ENCODE measurements at regions not wholly inside any gene's neighbourhood (a gene's known extent, or its start where the extent isn't known, plus 50 kb on each side); places are given as distances from the start of the nearest gene placed in this dataset.
"Not testable (repeated sequence)": the region's sequence is repeated elsewhere in the genome, so short reads cannot be mapped to it uniquely, and the experiment has no call there.

- DNase-seq (ENCODE audit: low read depth) = no peak
- TF ChIP-seq CTCF (conservative IDR thresholded peaks at IDR 0.05; ENCODE audit: low read depth, low read length) = no peak
- no peak overlapping the region for H3K4me3 ChIP-seq (ENCODE audit: low read depth, low read length)
These were observed 65.3 kb upstream of the DCLK2 start for GRCh38 chr4:150012851-150013360.

- H3K4me3 ChIP-seq (ENCODE audit: low read depth, low read length); DNase-seq (ENCODE audit: low read depth): not testable (repeated sequence)
These were observed 62.3 kb upstream of the DCLK2 start for GRCh38 chr4:150015910-150016309.

GRCh38 chr4:150016621-150017020, 61.6 kb upstream of the DCLK2 start:
- not testable (repeated sequence) for H3K4me3 ChIP-seq (ENCODE audit: low read depth, low read length); DNase-seq (ENCODE audit: low read depth)

- no peak overlapping the region for H3K4me3 ChIP-seq (ENCODE audit: low read depth, low read length)
- no peak for DNase-seq (ENCODE audit: low read depth)
- no peak for TF ChIP-seq CTCF (conservative IDR thresholded peaks at IDR 0.05; ENCODE audit: low read depth, low read length)
These were observed 60.0 kb upstream of the DCLK2 start for GRCh38 chr4:150018257-150018656.

- no peak for DNase-seq (ENCODE audit: low read depth)
- no peak overlapping the region for H3K4me3 ChIP-seq (ENCODE audit: low read depth, low read length)
- no peak for TF ChIP-seq CTCF (conservative IDR thresholded peaks at IDR 0.05; ENCODE audit: low read depth, low read length)
These were observed 56.8 kb upstream of the DCLK2 start for GRCh38 chr4:150021483-150021882.

- no peak for TF ChIP-seq CTCF (conservative IDR thresholded peaks at IDR 0.05; ENCODE audit: low read depth, low read length)
- DNase-seq (ENCODE audit: low read depth) = no peak
- H3K4me3 ChIP-seq (ENCODE audit: low read depth, low read length) = no peak overlapping the region
These were observed 54.8 kb upstream of the DCLK2 start for GRCh38 chr4:150023489-150023888.

- H3K4me3 ChIP-seq (ENCODE audit: low read depth, low read length); DNase-seq (ENCODE audit: low read depth): not testable (repeated sequence)
These were observed 51.3 kb upstream of the DCLK2 start for GRCh38 chr4:150026987-150027386.

Data from epithelial cell of proximal tubule (primary cell).